OCI-LY3 (cell line): ENCODE measurements at regions not wholly inside any gene's neighbourhood (a gene's known extent, or its start where the extent isn't known, plus 50 kb on each side); places are given as distances from the start of the nearest gene placed in this dataset.

Experiments
- EZH2phosphoT487 ChIP-seq: fragments of 200-600 bp; shearing (Covaris generic); IDR thresholded peaks from 2 replicates; pipeline ENCODE4 v1.6.1; 2018; ENCODE audit warnings: antibody characterized with exemption, mixed run types, low read depth
- TF ChIP-seq, protein P1 (sequence below): fragments of 200-600, 300-600 bp; sonication (generic); IDR thresholded peaks from 2 replicates; pipeline ENCODE4 v1.5.1; 2014; ENCODE audit warnings: antibody characterized with exemption, low read length, low read depth

DNA sequence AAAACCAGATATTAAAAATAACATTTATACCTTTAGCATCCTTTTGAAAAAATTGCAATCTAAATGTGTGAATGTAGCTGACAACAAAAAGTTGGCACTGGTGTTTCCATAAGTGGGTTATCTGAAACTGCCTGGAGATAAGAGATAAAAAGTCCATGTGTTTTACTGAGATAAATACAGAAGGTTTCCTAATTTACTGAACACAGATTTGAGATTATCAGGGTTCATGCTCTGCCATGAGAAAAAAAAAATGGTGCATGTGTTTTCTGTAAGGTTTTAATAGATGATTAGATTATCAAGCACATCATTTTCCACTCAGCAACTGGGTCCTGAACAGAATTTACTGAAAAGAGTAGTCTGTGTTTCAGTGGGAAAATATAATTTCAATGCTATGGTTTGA is 326.2 kb upstream of the SLIT2 start:
- TF ChIP-seq, protein P1, sequence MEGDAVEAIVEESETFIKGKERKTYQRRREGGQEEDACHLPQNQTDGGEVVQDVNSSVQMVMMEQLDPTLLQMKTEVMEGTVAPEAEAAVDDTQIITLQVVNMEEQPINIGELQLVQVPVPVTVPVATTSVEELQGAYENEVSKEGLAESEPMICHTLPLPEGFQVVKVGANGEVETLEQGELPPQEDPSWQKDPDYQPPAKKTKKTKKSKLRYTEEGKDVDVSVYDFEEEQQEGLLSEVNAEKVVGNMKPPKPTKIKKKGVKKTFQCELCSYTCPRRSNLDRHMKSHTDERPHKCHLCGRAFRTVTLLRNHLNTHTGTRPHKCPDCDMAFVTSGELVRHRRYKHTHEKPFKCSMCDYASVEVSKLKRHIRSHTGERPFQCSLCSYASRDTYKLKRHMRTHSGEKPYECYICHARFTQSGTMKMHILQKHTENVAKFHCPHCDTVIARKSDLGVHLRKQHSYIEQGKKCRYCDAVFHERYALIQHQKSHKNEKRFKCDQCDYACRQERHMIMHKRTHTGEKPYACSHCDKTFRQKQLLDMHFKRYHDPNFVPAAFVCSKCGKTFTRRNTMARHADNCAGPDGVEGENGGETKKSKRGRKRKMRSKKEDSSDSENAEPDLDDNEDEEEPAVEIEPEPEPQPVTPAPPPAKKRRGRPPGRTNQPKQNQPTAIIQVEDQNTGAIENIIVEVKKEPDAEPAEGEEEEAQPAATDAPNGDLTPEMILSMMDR: no peak
- no peak for TF ChIP-seq EZH2phosphoT487
